ENCODE measurements at regions not wholly inside any gene's neighbourhood (a gene's known extent, or its start where the extent isn't known, plus 50 kb on each side); places are given as distances from the start of the nearest gene placed in this dataset.

DNA sequence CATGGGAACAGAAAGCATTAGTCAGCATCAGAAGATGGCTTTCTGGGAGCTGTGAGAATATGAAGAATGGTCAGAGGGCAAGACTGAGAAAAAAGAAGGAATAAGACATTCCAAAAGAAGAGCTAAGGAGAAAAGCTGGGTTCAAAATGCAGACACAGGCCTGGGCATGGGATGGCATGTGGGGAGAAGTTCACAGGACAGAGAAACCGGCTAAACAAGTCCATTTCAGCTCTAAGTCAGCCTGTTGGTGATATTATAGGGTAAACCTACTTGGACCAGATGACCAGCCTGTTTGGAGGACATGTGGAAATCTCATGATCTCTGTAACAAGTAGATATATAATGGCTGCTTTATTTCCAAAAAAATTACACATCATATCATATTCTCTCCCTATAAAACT is 91.7 kb upstream of the MEIS1 start:
- Histone ChIP-seq H3K79me2 (ENCODE audit: control insufficient read depth in 1 of 2, insufficient read depth in 2 of 2, low read length in 2 of 2) (no peaks in the 10 kb centered on the region), H3K23me2 (ENCODE audit: low read depth, low read length) (no peaks in the 10 kb centered on the region), H3K14ac (ENCODE audit: insufficient read length) (no peak overlapping the region), H2BK12ac (ENCODE audit: low read depth, low read length) (no peak overlapping the region), H3K36me3 (ENCODE audit: control insufficient read depth in 2 of 4, insufficient read depth in 4 of 4, low read length in 3 of 4) (no peaks in the 10 kb centered on the region; a peak in 1 of 8 replicates), H4K8ac (ENCODE audit: extremely low read depth, insufficient read depth, low read length) (no peak overlapping the region), H3K4me3 (ENCODE audit: extremely low read depth in 1 of 4, insufficient read depth in 2 of 4, low read depth in 3 of 4, low read length in 4 of 4) (no peak overlapping the region), H2BK15ac (ENCODE audit: low read length) (no peak overlapping the region), H2BK120ac (replicated peaks; ENCODE audit: low read depth, low read length) (no peak overlapping the region), H3K4me1 (replicated peaks in 1 of 4; ENCODE audit: control insufficient read depth in 3 of 4, insufficient read depth in 4 of 4, low read length in 3 of 4) (no peaks in the 10 kb centered on the region), H3K18ac (ENCODE audit: extremely low read depth, low read length) (no peak overlapping the region), H2AFZ (ENCODE audit: low read length) (no peak overlapping the region), H2BK20ac (ENCODE audit: low read length) (no peak overlapping the region), H3K27me3 (replicated peaks in 1 of 4; ENCODE audit: control insufficient read depth in 3 of 4, extremely low read depth in 1 of 4, insufficient read depth in 3 of 4, low read length in 3 of 4) (no peaks in the 10 kb centered on the region), H3K4ac (replicated peaks; ENCODE audit: insufficient read length, low read depth, low read length) (no peak overlapping the region), H4K20me1 (replicated peaks in 1 of 2; ENCODE audit: control insufficient read depth in 1 of 2, insufficient read depth in 2 of 2, low read length in 2 of 2) (no peaks in the 10 kb centered on the region), H3K9me3 (ENCODE audit: insufficient read depth in 2 of 2, low read depth in 1 of 2, low read length in 1 of 2) (peaks cover 8% of the 10 kb centered on the region in 2 experiments), H2AK5ac (ENCODE audit: low read depth, low read length) (no peak overlapping the region), H3K9ac (replicated peaks in 1 of 4; ENCODE audit: extremely low read depth in 1 of 4, low read depth in 3 of 4, low read length in 3 of 4) (no peak overlapping the region), H4K91ac (replicated peaks; ENCODE audit: insufficient read length, low read length) (no peak overlapping the region), H2BK5ac (ENCODE audit: low read depth, low read length) (no peak overlapping the region), H3K27ac (ENCODE audit: low read depth, low read length) (no peak overlapping the region), H3K56ac (replicated peaks; ENCODE audit: insufficient read length, low read depth, low read length) (no peak overlapping the region), H3K23ac (ENCODE audit: insufficient read length) (no peak overlapping the region), H4K5ac (ENCODE audit: insufficient read length, low read depth, low read length) (no peak overlapping the region), H3K4me2 (ENCODE audit: insufficient read depth in 1 of 2, low read depth in 2 of 2, low read length in 2 of 2) (no peak overlapping the region), H3K79me1 (ENCODE audit: low read depth, low read length) (no peaks in the 10 kb centered on the region)
- no peak for FAIRE-seq
- no peak for DNase-seq (ENCODE audit: low read depth in 1 of 2, low spot score in 2 of 2)
- ChIA-PET CTCF (ENCODE audit: partially characterized antibody) (no interaction called here), POLR2A (ENCODE audit: partially characterized antibody) (no interaction called here)
- 95% methylated on average over 1 of the region's 1 CpG; no CpG with 5 or more reads in 1 of the 2 experiments for WGBS, 2 experiments (ENCODE audit: extremely low coverage in 1 of 2, insufficient coverage in 1 of 2, insufficient read length in 1 of 2, insufficient replicate concordance in 2 of 2, low coverage in 1 of 2, low lambda C conversion rate in 2 of 2, missing lambda C conversion rate in 1 of 2)
- TF ChIP-seq SP4 (IDR thresholded peaks at IDR 0.05; ENCODE audit: low read length) (no peak), TAF1 (IDR thresholded peaks at IDR 0.05; ENCODE audit: low read depth, low read length) (no peak), CEBPB (IDR thresholded peaks at IDR 0.05; ENCODE audit: low read depth, low read length) (no peak), FOSL1 (IDR thresholded peaks at IDR 0.05; ENCODE audit: insufficient read depth, low read depth, low read length) (no peak)
